ENCODE measurements at regions not wholly inside any gene's neighbourhood (a gene's known extent, or its start where the extent isn't known, plus 50 kb on each side); places are given as distances from the start of the nearest gene placed in this dataset.

- no peaks in the 10 kb centered on the region for H3K36me3 ChIP-seq
- TF ChIP-seq, protein P1, sequence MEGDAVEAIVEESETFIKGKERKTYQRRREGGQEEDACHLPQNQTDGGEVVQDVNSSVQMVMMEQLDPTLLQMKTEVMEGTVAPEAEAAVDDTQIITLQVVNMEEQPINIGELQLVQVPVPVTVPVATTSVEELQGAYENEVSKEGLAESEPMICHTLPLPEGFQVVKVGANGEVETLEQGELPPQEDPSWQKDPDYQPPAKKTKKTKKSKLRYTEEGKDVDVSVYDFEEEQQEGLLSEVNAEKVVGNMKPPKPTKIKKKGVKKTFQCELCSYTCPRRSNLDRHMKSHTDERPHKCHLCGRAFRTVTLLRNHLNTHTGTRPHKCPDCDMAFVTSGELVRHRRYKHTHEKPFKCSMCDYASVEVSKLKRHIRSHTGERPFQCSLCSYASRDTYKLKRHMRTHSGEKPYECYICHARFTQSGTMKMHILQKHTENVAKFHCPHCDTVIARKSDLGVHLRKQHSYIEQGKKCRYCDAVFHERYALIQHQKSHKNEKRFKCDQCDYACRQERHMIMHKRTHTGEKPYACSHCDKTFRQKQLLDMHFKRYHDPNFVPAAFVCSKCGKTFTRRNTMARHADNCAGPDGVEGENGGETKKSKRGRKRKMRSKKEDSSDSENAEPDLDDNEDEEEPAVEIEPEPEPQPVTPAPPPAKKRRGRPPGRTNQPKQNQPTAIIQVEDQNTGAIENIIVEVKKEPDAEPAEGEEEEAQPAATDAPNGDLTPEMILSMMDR (IDR thresholded peaks at IDR 0.05) = no peak
- DNase-seq (no peak), ATAC-seq (no peak)
- H3K9me3 ChIP-seq = peaks cover 0 to 2% of the 10 kb centered on the region in 2 donors
- H3K27ac ChIP-seq = no peak overlapping the region
- no peak overlapping the region for H3K4me3 ChIP-seq
- intact Hi-C loops (cut with DNase I) = no loop called here
- no peaks in the 10 kb centered on the region for H3K4me1 ChIP-seq
- no peaks in the 10 kb centered on the region for H3K27me3 ChIP-seq
Measured at GRCh38 chr3:59433546-59433945, 383.7 kb upstream of the CFAP20DC start.

DNA sequence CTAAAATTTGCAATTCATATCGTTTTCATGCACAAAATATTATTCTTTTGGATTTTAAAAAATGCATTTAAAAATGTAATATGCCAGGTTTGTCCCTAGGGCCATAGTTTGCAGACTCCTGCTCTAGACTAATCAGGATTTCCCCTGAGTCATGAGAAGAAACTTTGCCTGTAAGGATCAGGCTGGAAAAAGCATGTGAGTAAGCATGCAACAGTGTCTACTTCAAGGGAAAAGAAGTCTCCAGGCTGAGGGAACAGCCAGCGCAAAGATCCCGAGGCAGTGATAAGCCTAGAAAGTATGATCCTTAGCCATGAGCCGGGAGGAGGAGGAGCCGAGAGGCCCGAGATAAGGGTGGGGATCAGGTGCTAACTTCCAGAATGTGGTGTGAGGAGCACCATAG lies 382.8 kb upstream of the CFAP20DC start:
- Histone ChIP-seq H3K4me1 (peaks cover 0 to 4% of the 10 kb centered on the region in 2 donors), H3K27me3 (no peaks in the 10 kb centered on the region), H3K27ac (no peak overlapping the region), H3K9me3 (peaks cover 0 to 2% of the 10 kb centered on the region in 2 donors), H3K4me3 (no peak overlapping the region), H3K36me3 (no peaks in the 10 kb centered on the region)
- ATAC-seq (no peak), DNase-seq (no peak)
- intact Hi-C loops (cut with DNase I) = no loop called here
- TF ChIP-seq, protein P1 (IDR thresholded peaks at IDR 0.05) = no peak

GRCh38 chr3:59430341-59430740 lies 380.5 kb upstream of the CFAP20DC start:
- intact Hi-C loops (cut with DNase I) = no loop called here
- ATAC-seq = no peak
- Histone ChIP-seq H3K27ac (no peak overlapping the region), H3K27me3 (no peaks in the 10 kb centered on the region), H3K4me1 (peaks cover 0 to 18% of the 10 kb centered on the region in 2 donors), H3K9me3 (peaks cover 0 to 2% of the 10 kb centered on the region in 2 donors), H3K36me3 (no peaks in the 10 kb centered on the region), H3K4me3 (no peak overlapping the region)
- DNase-seq = no peak
- TF ChIP-seq, protein P1 (IDR thresholded peaks at IDR 0.05) = no peak

DNA sequence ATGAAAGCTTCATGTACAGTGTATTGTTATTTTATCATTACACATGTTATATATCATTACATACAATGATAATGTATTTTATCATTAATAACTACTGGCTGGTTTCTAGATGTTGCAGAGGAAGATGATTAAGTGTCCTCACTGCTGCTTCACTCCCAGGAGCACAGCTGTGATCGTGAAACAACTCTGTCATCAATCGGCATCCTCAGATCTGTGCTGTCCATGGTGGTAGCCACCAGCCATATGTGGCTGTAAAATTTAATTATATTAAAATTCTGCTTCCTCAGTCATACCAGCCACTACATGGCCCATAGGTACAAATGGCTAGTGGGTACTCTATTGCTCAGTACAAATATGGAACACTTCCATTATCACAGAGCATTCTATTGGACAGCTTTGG lies 379.4 kb upstream of the CFAP20DC start:
- H3K27ac ChIP-seq = no peak overlapping the region
- TF ChIP-seq, protein P1 (IDR thresholded peaks at IDR 0.05) = no peak
- no peak for ATAC-seq
- DNase-seq = no peak
- intact Hi-C loops (cut with DNase I) = no loop called here
- no peaks in the 10 kb centered on the region for H3K36me3 ChIP-seq
- H3K27me3 ChIP-seq = no peaks in the 10 kb centered on the region
- H3K9me3 ChIP-seq = peaks cover 0 to 2% of the 10 kb centered on the region in 2 donors
- H3K4me1 ChIP-seq = peaks cover 0 to 18% of the 10 kb centered on the region in 2 donors
- no peak overlapping the region for H3K4me3 ChIP-seq

DNA sequence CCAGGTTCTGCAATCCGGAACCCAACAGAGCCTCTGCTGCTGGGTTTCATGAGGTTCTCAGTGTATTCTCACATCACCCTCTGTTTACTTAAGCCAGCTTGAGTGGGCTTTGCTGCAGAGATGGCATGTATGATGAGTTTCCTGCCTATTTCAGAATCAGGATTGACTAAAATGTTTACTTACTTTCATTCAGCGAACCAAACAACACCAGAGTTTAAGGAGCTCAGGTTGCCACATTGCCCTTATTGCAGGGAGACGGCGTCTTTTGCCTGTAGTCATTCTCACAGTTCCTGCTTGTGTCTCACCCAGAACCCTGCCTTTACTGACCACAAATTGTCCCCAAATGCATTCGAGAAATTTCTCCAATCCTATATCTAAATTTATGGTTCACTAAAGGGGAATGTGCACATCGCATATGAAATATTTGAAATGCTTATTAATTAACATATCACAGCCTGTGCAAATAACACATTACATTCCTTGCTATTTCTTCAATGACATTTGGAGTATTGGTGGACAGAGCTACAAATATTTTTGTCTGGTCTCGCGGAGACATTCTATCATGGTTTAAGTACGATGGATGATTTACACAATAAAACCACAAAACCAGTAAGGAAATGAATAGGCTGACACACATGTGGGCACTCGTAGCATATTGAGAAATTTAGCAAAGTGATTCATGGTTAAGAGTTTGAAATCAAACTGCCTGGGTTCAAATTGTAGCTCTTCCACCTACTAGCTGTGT lies 377.2 kb upstream of the CFAP20DC start:
- TF ChIP-seq, protein P1 (IDR thresholded peaks at IDR 0.05) = no peak
- no peaks in the 10 kb centered on the region for H3K9me3 ChIP-seq

More for the DNA sequence above, 377.2 kb upstream of the CFAP20DC start:
- no peaks in the 10 kb centered on the region for H3K27me3 ChIP-seq
- no peaks in the 10 kb centered on the region for H3K36me3 ChIP-seq
- no peak for DNase-seq
- H3K27ac ChIP-seq = no peak overlapping the region
- no peak overlapping the region for H3K4me3 ChIP-seq
- peaks cover 0 to 18% of the 10 kb centered on the region in 2 donors for H3K4me1 ChIP-seq
- ATAC-seq = no peak
- intact Hi-C loops (cut with DNase I) = no loop called here
